ENCODE measurements at regions not wholly inside any gene's neighbourhood (a gene's known extent, or its start where the extent isn't known, plus 50 kb on each side); places are given as distances from the start of the nearest gene placed in this dataset.

- no peak for TF ChIP-seq CTCF (IDR thresholded peaks at IDR 0.05; ENCODE audit: low read depth, low read length)
- DNase-seq (ENCODE audit: low read depth in 2 of 2) = no peak
- no peak overlapping the region for H3K4me3 ChIP-seq (replicated peaks in 1 of 2; ENCODE audit: low read depth in 2 of 2, low read length in 2 of 2)
Measured at GRCh38 chr7:19488056-19488455, 220.8 kb downstream of the POLR1F start.

GRCh38 chr7:19482628-19483027 is 226.2 kb downstream of the POLR1F start:
- peak in 1 of 2 donors; percentile 9 for DNase-seq (ENCODE audit: low read depth in 2 of 2)
- no peak for TF ChIP-seq CTCF (IDR thresholded peaks at IDR 0.05; ENCODE audit: low read depth, low read length)
- no peak overlapping the region for H3K4me3 ChIP-seq (replicated peaks in 1 of 2; ENCODE audit: low read depth in 2 of 2, low read length in 2 of 2)

- H3K4me3 ChIP-seq (replicated peaks in 1 of 2; ENCODE audit: low read depth in 2 of 2, low read length in 2 of 2) = no peak overlapping the region
- DNase-seq (ENCODE audit: low read depth in 2 of 2) = no peak
- TF ChIP-seq CTCF (IDR thresholded peaks at IDR 0.05; ENCODE audit: low read depth, low read length) = no peak
Measured at GRCh38 chr7:19480383-19480782, 228.5 kb downstream of the POLR1F start.

GRCh38 chr7:19470031-19470430 is 238.8 kb downstream of the POLR1F start:
- TF ChIP-seq CTCF (IDR thresholded peaks at IDR 0.05; ENCODE audit: low read depth, low read length) = no peak
- peak; percentile 14 to 43 for DNase-seq (ENCODE audit: low read depth in 2 of 2)
- no peak overlapping the region for H3K4me3 ChIP-seq (replicated peaks in 1 of 2; ENCODE audit: low read depth in 2 of 2, low read length in 2 of 2)

GRCh38 chr7:19465861-19466260 is 243.0 kb downstream of the POLR1F start:
- DNase-seq (ENCODE audit: low read depth in 2 of 2) = no peak
- no peak overlapping the region for H3K4me3 ChIP-seq (replicated peaks in 1 of 2; ENCODE audit: low read depth in 2 of 2, low read length in 2 of 2)
- no peak for TF ChIP-seq CTCF (IDR thresholded peaks at IDR 0.05; ENCODE audit: low read depth, low read length)

- no peak overlapping the region for H3K4me3 ChIP-seq (replicated peaks in 1 of 2; ENCODE audit: low read depth in 2 of 2, low read length in 2 of 2)
- TF ChIP-seq CTCF (IDR thresholded peaks at IDR 0.05; ENCODE audit: low read depth, low read length) = no peak
- peak in 1 of 2 donors; percentile 3 for DNase-seq (ENCODE audit: low read depth in 2 of 2)
Measured at GRCh38 chr7:19464751-19465150, 244.1 kb downstream of the POLR1F start.

GRCh38 chr7:19464241-19464640 is 244.6 kb downstream of the POLR1F start:
- no peak for TF ChIP-seq CTCF (IDR thresholded peaks at IDR 0.05; ENCODE audit: low read depth, low read length)

More at GRCh38 chr7:19464241-19464640, 244.6 kb downstream of the POLR1F start:
- no peak overlapping the region for H3K4me3 ChIP-seq (replicated peaks in 1 of 2; ENCODE audit: low read depth in 2 of 2, low read length in 2 of 2)
- DNase-seq (ENCODE audit: low read depth in 2 of 2) = peak in 1 of 2 donors; percentile 53
